ENCODE measurements at regions not wholly inside any gene's neighbourhood (a gene's known extent, or its start where the extent isn't known, plus 50 kb on each side); places are given as distances from the start of the nearest gene placed in this dataset.
A peak's percentile ranks its signal among the peaks of the same experiment; 100 is the strongest.

DNA sequence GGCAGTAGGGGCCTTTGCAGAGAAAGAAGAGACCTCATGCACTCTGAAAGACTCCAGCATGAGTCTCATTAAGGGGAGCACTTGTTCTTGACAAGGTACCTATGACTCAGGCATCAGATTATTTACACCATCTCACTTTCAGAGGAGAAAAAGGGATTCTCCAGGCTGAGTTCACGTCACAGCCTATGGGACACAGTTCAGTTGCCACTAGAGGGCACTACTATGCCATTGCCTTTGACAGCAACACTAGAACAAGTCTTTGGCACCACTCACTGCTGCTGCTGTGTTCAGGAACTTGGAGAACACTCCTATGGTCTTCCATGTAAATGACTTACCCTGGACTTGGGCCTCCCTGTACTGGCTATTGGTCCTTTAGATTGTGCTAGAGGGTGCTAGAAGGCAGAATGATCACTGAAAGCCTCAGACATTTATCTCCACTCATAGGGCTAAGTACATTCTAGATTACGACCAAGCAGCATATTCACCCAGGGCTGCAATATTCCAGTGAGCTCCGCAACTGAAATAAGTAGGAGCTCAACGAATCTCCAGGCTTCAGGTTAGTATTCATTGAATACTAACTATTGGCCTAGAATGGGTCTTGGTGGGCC lies 225.1 kb upstream of the CA10 start:
- TF ChIP-seq, protein P1, sequence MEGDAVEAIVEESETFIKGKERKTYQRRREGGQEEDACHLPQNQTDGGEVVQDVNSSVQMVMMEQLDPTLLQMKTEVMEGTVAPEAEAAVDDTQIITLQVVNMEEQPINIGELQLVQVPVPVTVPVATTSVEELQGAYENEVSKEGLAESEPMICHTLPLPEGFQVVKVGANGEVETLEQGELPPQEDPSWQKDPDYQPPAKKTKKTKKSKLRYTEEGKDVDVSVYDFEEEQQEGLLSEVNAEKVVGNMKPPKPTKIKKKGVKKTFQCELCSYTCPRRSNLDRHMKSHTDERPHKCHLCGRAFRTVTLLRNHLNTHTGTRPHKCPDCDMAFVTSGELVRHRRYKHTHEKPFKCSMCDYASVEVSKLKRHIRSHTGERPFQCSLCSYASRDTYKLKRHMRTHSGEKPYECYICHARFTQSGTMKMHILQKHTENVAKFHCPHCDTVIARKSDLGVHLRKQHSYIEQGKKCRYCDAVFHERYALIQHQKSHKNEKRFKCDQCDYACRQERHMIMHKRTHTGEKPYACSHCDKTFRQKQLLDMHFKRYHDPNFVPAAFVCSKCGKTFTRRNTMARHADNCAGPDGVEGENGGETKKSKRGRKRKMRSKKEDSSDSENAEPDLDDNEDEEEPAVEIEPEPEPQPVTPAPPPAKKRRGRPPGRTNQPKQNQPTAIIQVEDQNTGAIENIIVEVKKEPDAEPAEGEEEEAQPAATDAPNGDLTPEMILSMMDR (optimal IDR thresholded peaks at IDR 0.05 in 1 of 3, IDR thresholded peaks at IDR 0.05 in 1 of 3, conservative IDR thresholded peaks at IDR 0.05 in 1 of 3; ENCODE audit: extremely low read depth in 1 of 3, insufficient read depth in 2 of 3, low read length in 3 of 3) = peak; percentile 71 to 89 (median 88)
- TF ChIP-seq EZH2 (IDR thresholded peaks at IDR 0.05; ENCODE audit: low read length) = no peak
